Thymus (tissue), 11 donors: ENCODE measurements at regions not wholly inside any gene's neighbourhood (a gene's known extent, or its start where the extent isn't known, plus 50 kb on each side); places are given as distances from the start of the nearest gene placed in this dataset.
"Not testable (repeated sequence)": the region's sequence is repeated elsewhere in the genome, so short reads cannot be mapped to it uniquely, and the experiment has no call there.

Source experiments
- DNase-seq, 9 donors: peaks; one replicate each; pipeline ENCODE4 v3.0.0-alpha.2; 2013; ENCODE audit warnings: low spot score in 9 of 9, low read depth in 6 of 9, missing footprints in 1 of 9
- H3K27ac ChIP-seq, 2 donors: one replicate each; pipeline ENCODE4 v1.5.1; 2013; ENCODE audit warnings: control low read depth in 1 of 2, low read depth in 1 of 2, low read length in 1 of 2, mild to moderate bottlenecking in 1 of 2, moderate library complexity in 1 of 2
- H3K27me3 ChIP-seq, 2 donors: one replicate each; pipeline ENCODE4 v1.5.1; 2013; ENCODE audit warnings: low read length in 1 of 2; ENCODE audit not compliant: control insufficient read depth in 2 of 2, insufficient read depth in 1 of 2
- H3K36me3 ChIP-seq, 2 donors: one replicate each; pipeline ENCODE4 v1.5.1; 2013; ENCODE audit warnings: low read length in 1 of 2, mild to moderate bottlenecking in 1 of 2, moderate library complexity in 1 of 2; ENCODE audit not compliant: control insufficient read depth in 2 of 2, insufficient read depth in 2 of 2
- H3K4me1 ChIP-seq, 2 donors: one replicate each; pipeline ENCODE4 v1.5.1; 2013; ENCODE audit warnings: low read length in 2 of 2; ENCODE audit not compliant: control insufficient read depth in 2 of 2, insufficient read depth in 2 of 2
- H3K4me3 ChIP-seq, 2 donors: one replicate each; pipeline ENCODE4 v1.5.1; 2013; ENCODE audit warnings: low read length in 2 of 2, control low read depth in 1 of 2, mild to moderate bottlenecking in 1 of 2
- H3K9me3 ChIP-seq, 2 donors: one replicate each; pipeline ENCODE4 v1.5.1; 2013; ENCODE audit warnings: low read length in 1 of 2, mild to moderate bottlenecking in 1 of 2; ENCODE audit not compliant: control insufficient read depth in 2 of 2, insufficient read depth in 1 of 2
- WGBS: extraction: QIAGEN DNeasy Blood & Tissue Kit; methylation state at CpG from one replicate; pipeline ENCODE4 v1.1.7; 2013; 5-methylcytosine and 5-hydroxymethylcytosine counted together
- donor health status: healthy.

DNA sequence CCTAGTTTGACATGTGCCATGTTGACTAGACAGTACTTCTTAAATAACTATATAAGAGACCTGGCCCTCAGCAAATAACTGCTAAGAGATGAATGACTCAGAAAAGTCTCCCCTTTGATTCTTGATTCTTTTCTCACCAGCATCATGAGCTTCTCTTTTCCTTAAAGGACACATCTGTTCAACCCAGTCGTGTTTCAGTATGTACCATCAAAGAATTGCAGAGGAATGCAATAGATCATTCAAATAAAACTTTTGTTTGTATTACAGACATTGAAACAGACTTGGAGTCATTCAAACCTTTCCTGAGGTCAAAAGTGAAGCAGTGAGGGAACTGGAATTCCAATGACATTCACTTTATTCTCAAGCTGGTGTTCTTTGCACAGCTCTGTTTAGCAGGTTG, 598.3 kb upstream of the GHITM start:
- Histone ChIP-seq H3K27me3 (no peaks in the 10 kb centered on the region), H3K36me3 (no peaks in the 10 kb centered on the region), H3K4me1 (no peaks in the 10 kb centered on the region), H3K9me3 (no peaks in the 10 kb centered on the region), H3K4me3 (no peak overlapping the region), H3K27ac (no peak overlapping the region)
- no peak for DNase-seq
- 59% methylated on average over 1 of the region's 1 CpG for WGBS

DNA sequence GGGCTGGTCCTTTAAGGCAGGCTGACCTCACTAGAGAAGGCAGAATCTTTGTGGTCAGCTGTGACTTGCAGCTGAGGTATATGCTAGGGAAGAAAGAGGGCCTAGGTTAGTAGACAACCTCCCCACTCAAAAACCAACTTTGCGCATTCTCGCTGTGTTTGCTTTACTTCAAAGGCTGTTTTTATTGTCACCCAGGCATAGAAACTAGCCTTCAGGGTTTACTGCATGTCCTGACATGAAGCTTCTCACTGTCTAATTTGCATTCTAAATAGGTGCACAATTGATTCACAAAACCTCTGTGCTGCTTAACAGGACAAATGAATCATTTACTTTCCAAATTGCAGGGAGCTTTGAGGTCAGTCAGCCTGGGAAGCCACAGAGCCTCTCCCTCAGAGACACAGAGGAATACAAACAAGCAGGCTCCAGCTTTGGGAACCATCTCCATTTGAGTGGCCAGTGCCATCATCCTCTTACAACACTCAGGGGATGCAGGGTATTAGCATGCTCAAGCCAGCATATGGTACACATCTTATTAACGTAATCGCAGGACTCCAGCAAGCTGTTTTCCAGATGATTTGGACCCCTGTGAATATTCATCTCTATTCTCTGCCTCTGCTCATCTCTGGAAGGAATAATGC, 596.4 kb upstream of the GHITM start:
- H3K9me3 ChIP-seq: no peaks in the 10 kb centered on the region
- 93% methylated on average over 4 of the region's 4 CpGs for WGBS
- DNase-seq: no peak

GRCh38 chr10:83543691-83544462, 595.4 kb upstream of the GHITM start:
- no peaks in the 10 kb centered on the region for H3K4me1 ChIP-seq
- WGBS: 75% methylated on average over 2 of the region's 2 CpGs
- no peak for DNase-seq
- no peak overlapping the region for H3K4me3 ChIP-seq
- no peaks in the 10 kb centered on the region for H3K9me3 ChIP-seq
- no peaks in the 10 kb centered on the region for H3K36me3 ChIP-seq
- no peak overlapping the region for H3K27ac ChIP-seq
- H3K27me3 ChIP-seq: no peaks in the 10 kb centered on the region

More for the DNA sequence above, 596.4 kb upstream of the GHITM start:
- H3K36me3 ChIP-seq: no peaks in the 10 kb centered on the region
- H3K4me1 ChIP-seq: no peaks in the 10 kb centered on the region
- H3K4me3 ChIP-seq: no peak overlapping the region
- no peak overlapping the region for H3K27ac ChIP-seq
- H3K27me3 ChIP-seq: no peaks in the 10 kb centered on the region

GRCh38 chr10:83545901-83546391, 593.4 kb upstream of the GHITM start:
- Histone ChIP-seq H3K4me3 (no peak overlapping the region), H3K36me3 (no peaks in the 10 kb centered on the region), H3K9me3 (no peaks in the 10 kb centered on the region), H3K27ac (no peak overlapping the region), H3K4me1 (no peaks in the 10 kb centered on the region), H3K27me3 (no peaks in the 10 kb centered on the region)
- DNase-seq: no peak
- 9% methylated on average over 4 of the region's 4 CpGs for WGBS

DNA sequence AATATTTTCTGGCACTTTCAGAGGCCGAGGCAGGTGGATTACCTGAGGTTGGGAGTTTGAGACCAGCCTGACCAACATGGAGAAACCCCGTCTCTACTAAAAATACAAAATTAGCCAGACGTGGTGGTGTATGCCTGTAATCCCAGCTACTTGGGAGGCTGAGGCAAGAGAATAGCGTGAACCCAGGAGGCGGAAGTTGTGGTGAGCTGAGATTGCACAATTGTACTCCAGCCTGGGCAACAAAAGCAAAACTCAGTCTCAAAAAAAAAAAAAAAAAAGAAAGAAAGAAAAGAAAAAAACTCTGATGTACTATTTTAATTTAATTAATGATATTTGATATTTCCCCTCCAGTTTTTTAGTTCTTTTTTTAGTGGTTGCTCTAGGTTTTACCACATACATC, 588.1 kb upstream of the GHITM start:
- not testable (repeated sequence) for H3K27me3 ChIP-seq, H3K9me3 ChIP-seq, H3K4me1 ChIP-seq, H3K36me3 ChIP-seq, DNase-seq, H3K4me3 ChIP-seq, H3K27ac ChIP-seq
- 97% methylated on average over 5 of the region's 5 CpGs for WGBS

- Histone ChIP-seq H3K4me3 (no peak overlapping the region), H3K4me1 (no peaks in the 10 kb centered on the region), H3K27ac (no peak overlapping the region), H3K27me3 (no peaks in the 10 kb centered on the region), H3K36me3 (no peaks in the 10 kb centered on the region), H3K9me3 (no peaks in the 10 kb centered on the region)
- 81% methylated on average over 1 of the region's 1 CpG for WGBS
- DNase-seq: no peak
These were observed 585.9 kb upstream of the GHITM start for GRCh38 chr10:83553366-83553765.

- H3K36me3 ChIP-seq: no peaks in the 10 kb centered on the region
- H3K4me1 ChIP-seq: no peaks in the 10 kb centered on the region
- no peaks in the 10 kb centered on the region for H3K9me3 ChIP-seq
- H3K27ac ChIP-seq: no peak overlapping the region
- DNase-seq: no peak
- no peaks in the 10 kb centered on the region for H3K27me3 ChIP-seq
- no peak overlapping the region for H3K4me3 ChIP-seq
These were observed 584.0 kb upstream of the GHITM start for GRCh38 chr10:83555264-83555663.

DNA sequence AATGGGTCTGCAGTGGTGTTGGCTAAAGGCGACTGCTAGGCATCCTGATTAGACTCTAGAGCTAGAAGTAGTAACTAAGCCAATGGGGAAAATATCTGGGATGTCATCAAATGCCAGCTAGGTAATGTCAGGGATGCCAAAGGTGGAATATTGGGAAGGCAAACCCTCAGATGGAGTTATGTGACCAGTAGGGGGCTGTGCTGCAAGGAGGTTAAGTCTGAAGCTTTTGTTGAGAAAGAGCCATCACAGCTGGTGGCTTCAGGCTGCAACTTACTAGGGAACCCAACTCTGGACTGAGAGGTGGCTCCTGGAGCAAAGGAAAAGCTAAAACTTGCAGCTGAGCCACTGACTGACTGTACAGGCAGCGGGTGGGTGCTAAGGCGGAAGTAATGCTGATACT, 576.9 kb upstream of the GHITM start:
- no peaks in the 10 kb centered on the region for H3K4me1 ChIP-seq
- H3K9me3 ChIP-seq: peaks cover 0 to 15% of the 10 kb centered on the region in 2 donors
- H3K36me3 ChIP-seq: no peaks in the 10 kb centered on the region
- H3K4me3 ChIP-seq: no peak overlapping the region
- no peak for DNase-seq
- H3K27ac ChIP-seq: no peak overlapping the region
- H3K27me3 ChIP-seq: no peaks in the 10 kb centered on the region
- 98% methylated on average over 3 of the region's 3 CpGs for WGBS

DNA sequence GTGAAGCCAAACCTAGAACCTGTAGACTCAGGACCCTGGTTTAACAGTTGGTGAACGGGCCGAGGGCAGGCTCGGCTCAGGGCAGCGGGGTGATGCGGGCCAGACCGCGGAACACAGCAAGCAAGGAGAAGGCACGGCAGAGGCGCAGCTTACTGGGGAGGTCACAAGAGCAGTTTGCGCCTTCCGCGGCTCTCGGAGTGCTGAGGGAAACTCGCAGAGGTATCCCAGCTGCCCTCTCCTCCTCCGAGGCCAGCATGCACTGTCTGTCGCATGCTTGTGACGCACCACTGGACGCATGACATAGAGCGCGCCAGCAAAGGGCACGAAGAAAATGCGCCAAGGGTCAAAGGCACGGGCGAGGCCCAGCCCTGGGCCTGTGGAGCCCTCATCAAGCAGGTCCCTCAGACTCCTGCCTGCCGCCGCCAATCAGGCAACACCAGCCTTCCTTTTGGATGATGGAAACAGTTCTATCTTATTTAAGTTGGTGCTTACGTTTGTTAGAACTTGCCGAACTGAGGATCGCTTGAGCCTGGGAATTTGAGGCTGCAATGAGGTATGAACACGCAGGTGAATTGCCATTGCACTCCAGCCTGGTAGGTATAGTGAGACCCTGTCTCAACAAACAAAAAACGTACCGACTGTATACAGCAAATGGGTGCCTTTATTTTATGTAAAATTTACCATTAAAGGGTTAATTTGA, 574.3 kb upstream of the GHITM start:
- no peak overlapping the region for H3K4me3 ChIP-seq
- 94% methylated on average over 32 of the region's 32 CpGs for WGBS
- DNase-seq: no peak
- H3K9me3 ChIP-seq: peaks cover 0 to 15% of the 10 kb centered on the region in 2 donors
- no peaks in the 10 kb centered on the region for H3K27me3 ChIP-seq
- no peaks in the 10 kb centered on the region for H3K36me3 ChIP-seq
- H3K27ac ChIP-seq: no peak overlapping the region
- no peaks in the 10 kb centered on the region for H3K4me1 ChIP-seq
